Mammary epithelial cell (primary cell): ENCODE measurements at regions not wholly inside any gene's neighbourhood (a gene's known extent, or its start where the extent isn't known, plus 50 kb on each side); places are given as distances from the start of the nearest gene placed in this dataset.

Experiments
- CTCF ChIP-seq, 2 donors: IDR thresholded peaks in 1 of 2; conservative IDR thresholded peaks in 1 of 2; 2 replicates each; pipeline ENCODE4 v1.5.1; 2011 to 2012; ENCODE audit warnings: inconsistent platforms in 2 of 2, low read length in 2 of 2, mild to moderate bottlenecking in 2 of 2, control low read depth in 1 of 2, low read depth in 1 of 2; ENCODE audit not compliant: insufficient read depth in 1 of 2; ENCODE audit errors: extremely low read depth in 1 of 2
- EZH2 ChIP-seq: IDR thresholded peaks from 2 replicates; pipeline ENCODE4 v1.6.1; 2012; ENCODE audit warnings: low read length, inconsistent platforms, borderline replicate concordance

- TF ChIP-seq CTCF (conservative IDR thresholded peaks at IDR 0.05 in 1 of 2, IDR thresholded peaks at IDR 0.05 in 1 of 2; ENCODE audit: extremely low read depth in 1 of 2, insufficient read depth in 1 of 2, low read depth in 1 of 2, low read length in 2 of 2) (no peak), EZH2 (no peak)
Measured at GRCh38 chr13:83184150-83184475, 698.2 kb downstream of the SLITRK1 start.
